GM19467 (cell line): ENCODE measurements at regions not wholly inside any gene's neighbourhood (a gene's known extent, or its start where the extent isn't known, plus 50 kb on each side); places are given as distances from the start of the nearest gene placed in this dataset.

Experiments
- ATAC-seq: cut with Tn5 transposase; IDR thresholded peaks from one replicate; pipeline ENCODE4 v1.9.1; 2021; ENCODE audit warnings: mild to moderate bottlenecking, moderate library complexity; ENCODE audit not compliant: unreplicated experiment

DNA sequence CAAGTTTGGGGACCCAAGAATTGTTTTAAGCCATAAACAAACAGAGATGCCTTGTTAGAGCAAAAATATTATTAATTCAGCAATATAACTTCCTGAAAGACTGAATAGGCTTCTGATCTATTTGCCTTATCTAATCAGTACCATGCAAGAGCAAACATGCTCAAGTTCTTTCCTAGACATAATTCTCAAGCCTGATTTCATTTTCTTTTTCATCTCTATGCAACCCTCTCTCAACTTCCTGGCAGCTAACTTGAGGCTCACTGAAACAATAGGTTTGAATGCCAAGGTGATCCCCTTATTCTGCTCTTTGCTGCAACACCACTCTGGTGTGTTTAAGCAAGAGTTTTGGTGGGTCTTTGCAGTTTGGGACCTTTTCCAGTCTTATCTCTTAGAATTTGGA lies 230.9 kb upstream of the CD96 start:
- no peak for ATAC-seq

DNA sequence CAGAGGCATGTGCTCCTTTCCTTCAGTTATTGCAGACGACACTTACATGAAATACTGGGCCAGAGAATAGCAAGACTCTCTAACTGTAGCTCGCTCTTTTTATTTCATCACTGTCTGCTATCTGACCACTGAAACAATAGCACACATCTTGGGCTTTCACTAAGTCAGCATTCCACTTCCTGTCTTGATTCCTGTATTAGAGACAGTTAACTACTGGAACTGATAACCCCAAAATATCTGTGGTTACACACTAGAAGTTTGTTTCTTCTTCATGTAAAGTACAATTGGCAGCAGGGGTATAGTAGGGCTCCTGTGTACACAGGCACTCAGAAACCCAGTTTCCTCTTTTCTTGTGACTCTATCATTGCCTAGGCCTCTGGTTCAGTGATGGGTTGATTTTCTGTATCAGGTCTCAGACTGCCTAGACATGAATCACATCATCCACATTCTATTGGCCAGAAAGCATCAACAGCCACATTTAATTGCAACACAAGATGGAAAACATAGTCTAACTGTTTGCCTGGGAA lies 230.2 kb upstream of the CD96 start:
- ATAC-seq = peak; percentile 87

DNA sequence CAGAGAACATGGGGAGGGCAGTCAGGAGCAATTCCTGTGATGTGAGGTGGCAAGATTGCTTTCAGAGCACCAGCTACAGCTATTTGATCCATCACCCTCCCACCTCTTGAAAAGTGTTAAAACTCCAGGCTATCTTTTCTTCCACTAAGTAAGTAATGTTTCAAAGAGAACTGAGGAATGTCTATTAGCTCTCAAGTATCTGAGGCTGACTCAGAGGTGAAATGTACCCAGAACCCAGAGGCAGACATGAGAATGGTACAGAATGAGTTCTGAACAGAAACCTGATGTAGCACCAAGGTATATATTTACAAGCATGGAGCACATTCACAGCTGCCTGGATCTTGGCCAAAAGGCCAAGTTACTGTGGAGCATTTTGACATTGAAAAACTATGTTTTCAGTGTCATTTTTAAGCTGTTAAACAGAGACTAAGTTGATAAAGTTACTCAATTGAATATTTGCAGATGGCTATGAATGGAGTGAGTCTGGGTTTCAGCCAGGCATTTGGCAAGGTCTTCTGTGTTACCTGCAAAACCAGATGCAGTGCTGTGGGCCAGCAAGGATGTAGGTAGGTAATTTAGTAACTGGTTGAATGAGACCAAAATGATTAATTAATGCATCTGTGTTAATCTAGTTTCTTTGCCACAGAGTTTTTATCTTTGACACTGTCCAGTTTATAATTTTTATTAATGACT lies 227.7 kb upstream of the CD96 start:
- no peak for ATAC-seq

DNA sequence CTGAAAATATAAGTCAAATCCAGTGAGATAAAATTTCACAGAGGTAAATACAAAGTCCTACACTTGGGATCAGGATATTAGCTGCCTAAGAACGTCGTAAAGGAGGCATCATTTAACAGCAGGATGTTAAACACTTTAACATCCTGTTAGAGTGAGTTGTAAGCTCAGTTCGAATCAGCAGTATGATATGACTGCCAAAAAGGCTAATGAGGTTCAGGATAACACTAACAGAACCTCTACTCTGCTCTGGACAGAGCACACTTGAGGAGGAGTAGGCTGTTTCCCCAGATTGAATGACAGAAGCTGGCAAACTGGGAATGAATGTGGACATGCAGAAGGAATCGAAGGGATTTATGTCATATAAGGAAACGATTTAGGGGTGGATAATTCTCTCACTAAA lies 227.1 kb upstream of the CD96 start:
- no peak for ATAC-seq

DNA sequence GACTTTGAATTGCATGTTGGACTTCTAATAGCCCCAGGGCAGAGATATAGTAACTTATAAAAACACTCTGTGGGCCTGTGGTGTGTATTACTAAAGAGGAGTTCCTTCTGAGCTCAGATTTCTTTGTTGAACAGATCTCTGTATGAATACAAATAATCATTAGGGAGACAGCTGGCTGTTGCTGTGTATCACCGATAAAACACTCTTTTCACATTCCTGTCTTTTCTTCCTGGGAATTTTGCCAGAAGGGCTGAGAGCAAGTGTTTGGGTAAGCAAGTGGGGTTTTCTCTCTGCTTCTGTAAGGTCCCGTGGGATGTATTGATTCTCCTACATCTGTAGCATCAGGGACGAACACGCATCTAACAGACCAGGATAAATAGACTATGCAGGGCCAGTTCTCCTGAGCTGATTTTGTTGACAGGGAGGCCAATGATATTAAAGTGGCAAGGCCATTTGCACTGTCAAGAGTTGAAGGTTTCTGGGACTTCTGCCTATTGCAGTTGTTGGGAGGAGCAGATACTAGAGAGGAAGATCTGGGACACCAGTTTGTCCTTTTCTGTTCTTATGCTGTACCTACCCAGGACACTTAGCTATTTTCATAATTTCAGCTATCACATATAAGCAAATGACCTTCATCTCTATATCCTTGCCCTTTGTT lies 225.9 kb upstream of the CD96 start:
- ATAC-seq = no peak

GRCh38 chr3:111318289-111318688 lies 223.7 kb upstream of the CD96 start:
- ATAC-seq = no peak

DNA sequence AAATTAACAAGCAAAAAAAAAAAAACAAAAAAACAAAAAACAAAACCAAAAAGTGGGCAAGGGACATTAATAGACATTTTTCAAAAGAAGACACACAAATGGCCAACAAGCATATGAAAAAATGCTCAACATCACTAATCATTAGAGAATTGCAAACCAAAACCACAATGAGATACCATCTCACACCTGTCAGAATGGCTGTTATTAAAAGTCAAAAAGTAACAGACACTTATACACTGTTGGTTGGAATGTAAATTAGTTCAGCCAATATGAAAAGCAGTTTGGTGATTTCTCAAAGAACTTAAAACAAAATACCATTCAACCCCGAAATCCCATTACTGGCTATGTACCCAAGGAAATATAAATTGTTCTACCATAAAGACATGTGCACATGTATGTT lies 222.4 kb upstream of the CD96 start:
- no peak for ATAC-seq

GRCh38 chr3:111321786-111322185 lies 220.2 kb upstream of the CD96 start:
- ATAC-seq = no peak

DNA sequence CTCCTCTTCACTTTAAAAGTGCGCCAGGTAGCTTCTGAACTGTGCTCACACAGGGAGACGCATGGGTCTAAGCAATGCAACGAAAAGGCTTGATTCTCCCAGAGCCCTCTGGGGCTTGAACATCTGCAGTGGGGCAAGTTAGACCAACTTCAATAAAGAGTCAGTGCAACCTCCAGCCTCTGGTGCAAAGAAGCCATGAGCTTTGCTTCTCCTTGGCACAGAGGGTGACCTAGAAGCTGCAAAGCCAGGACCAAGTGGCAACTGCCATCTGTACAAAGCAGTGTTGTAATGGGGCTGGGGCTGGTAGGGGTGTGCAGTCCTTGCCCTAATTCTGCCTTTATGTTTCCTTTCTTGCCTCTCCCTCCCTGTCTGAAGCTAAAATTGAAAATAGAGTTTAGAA lies 219.0 kb upstream of the CD96 start:
- ATAC-seq = no peak

- ATAC-seq = no peak
Measured at GRCh38 chr3:111324151-111324550, 217.8 kb upstream of the CD96 start.

DNA sequence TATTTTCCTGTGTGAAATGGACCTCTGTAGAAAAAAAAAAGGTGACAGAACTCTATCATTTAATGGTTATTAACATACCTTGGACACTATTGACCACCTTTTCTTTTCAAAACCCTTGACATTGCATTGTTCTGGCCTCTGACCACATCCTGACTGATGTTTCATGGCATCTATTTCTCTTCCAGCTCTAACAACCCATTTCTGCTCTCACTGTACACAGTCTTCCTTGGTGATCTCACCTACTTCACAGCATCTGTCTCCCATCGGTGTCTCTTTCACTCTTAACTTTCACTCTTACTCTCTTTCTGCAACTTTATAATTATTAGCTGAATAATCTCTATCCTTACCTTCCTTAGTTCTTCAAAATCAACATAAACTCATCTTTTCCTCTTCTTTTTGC lies 217.4 kb upstream of the CD96 start:
- ATAC-seq = peak; percentile 52

DNA sequence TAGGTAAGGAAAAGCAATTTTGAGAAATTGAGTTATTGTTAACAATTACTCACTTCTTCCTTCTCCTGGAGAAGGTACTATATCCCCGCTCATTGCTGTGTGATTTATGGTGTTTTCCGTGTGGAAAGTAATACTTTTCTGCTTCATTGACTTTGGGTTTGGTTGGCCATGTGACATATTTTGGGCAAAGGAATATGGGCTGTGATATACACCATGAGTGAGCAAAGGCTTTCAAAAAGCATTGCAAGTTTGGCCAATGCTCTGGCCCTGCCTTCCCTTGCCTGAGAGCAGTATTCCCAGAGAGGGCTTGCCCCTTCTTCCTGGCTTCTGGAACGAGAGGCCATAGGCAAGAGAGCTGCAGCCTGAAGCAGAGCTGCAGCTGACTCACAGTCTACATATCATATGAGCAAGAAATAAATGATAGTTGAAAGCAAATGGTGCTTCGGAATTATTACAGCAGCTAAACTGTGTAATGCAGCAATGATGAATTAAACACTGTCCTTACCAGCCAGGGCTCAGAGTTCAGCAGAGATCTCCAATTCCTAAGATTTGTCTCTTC lies 216.8 kb upstream of the CD96 start:
- ATAC-seq = no peak

DNA sequence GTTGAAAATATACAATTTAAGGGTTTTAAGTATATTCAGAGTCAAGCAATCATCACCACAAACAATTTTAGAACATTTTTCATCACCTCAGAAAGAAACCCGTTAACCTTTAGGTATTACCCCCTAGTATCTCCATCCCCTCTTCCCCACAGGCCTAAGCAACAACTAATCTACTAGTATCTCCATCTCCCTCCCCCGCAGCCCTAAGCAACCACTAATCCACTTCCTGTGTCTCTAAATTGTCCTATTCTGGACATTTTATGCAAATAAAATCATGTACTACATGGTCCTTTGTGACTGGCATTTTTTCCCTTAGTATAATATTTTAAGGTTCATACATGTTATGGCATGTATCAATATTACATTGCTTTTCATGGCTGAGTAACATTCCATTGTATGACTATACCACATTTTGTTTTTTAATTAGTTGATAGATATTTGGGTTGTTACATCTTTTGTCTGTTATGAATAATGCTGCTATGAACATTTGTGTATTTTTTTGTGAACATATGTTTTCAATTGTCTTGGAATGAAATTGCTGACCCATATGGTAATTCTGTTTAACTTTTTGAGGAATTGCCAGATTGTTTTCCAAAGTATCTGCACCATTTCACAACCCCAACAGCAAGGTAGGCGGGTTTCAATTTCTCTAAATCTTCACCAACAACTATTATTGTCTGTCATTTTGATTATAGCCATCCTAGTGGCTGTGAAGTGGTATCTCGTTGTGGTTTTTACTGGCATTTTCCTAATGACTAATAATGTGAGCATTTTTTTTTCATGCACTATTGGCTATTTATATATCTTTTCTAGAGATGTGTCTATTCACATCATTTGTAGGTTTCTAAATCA lies 215.6 kb upstream of the CD96 start:
- no peak for ATAC-seq

- ATAC-seq = no peak
Measured at GRCh38 chr3:111331306-111331705, 210.7 kb upstream of the CD96 start.

DNA sequence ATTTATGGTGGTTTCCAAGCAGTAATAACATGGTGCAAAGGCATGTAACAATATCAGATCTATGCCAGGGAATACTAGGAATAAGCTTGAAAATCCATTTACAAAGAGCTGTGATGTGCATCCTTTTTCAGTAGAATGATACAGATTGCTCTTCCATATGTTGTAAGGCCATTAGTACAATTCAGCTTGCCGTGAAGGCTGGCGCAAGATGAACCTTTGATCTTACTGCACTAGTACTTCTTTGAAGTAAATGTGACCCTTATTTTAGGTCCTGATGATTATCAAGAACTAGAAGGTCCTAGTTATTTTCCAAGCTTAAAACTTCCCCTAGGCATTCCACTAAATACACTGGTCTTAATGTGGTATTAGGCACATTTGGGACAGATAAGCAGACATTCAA lies 210.1 kb upstream of the CD96 start:
- ATAC-seq = no peak

DNA sequence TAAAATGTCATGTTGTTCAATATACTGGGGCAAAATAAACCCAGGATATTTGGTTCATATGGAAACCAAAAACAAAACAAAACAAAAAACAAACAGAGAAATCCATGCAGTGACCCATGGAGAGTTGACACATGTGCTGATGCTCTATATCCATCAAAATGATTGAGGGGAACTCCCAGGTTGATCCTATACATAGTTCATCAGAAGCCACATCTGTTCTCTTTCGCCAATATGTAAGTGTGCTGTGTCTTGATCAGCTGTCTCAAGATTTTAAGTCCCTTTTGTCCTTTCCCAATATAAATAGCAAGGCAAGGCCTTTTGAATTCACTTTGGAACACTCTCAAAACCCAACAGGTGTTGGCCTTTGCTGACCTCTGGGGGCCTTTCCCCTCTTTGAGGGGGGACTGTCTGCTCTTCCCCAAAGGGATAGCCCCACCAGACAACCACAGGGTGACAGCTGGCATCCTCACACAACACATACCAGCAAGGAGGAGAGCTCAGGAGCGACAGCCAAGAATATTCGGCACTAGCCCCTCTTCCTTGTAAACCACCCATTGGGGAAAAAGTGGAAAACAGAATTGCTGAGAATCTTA lies 209.4 kb upstream of the CD96 start:
- no peak for ATAC-seq

DNA sequence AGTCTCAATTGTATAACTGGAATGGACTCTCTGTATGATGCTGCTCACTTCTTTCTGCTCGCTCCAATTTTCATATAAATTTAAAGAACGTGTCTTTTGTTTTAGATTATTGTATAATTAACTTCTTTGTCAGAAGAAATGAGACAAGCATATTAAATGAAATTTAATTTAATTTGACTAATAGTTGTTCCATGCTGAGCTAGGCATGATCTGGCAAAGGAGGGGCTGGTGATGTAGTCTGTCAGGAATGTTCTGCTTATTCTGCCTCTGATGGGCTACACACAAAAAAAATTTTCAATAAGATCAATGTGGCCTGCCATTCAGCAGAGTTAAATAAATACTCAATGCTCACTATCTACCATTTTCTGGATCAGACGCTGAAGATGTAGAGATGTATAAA lies 208.4 kb upstream of the CD96 start:
- no peak for ATAC-seq

GRCh38 chr3:111335512-111336303 lies 206.3 kb upstream of the CD96 start:
- ATAC-seq = no peak

- ATAC-seq = no peak
Measured at GRCh38 chr3:111336511-111336910, 205.5 kb upstream of the CD96 start.

- ATAC-seq = no peak
Measured at GRCh38 chr3:111338059-111338698, 203.8 kb upstream of the CD96 start.
